C4-2B (cell line): ENCODE measurements at regions not wholly inside any gene's neighbourhood (a gene's known extent, or its start where the extent isn't known, plus 50 kb on each side); places are given as distances from the start of the nearest gene placed in this dataset.

Source experiments
- H3K27ac ChIP-seq: fragments of 450-650 bp; 2 replicates; pipeline ENCODE4 v1.5.1; 2017
- CTCF ChIP-seq: fragments of 450-650 bp; conservative IDR thresholded peaks from 2 replicates; pipeline ENCODE4 v1.5.1; 2017; ENCODE audit warnings: mild to moderate bottlenecking
- ZFX ChIP-seq: fragments of 450-650 bp; IDR thresholded peaks from 2 replicates; pipeline ENCODE4 v1.6.1; 2017

- no peak for TF ChIP-seq CTCF
- no peak for TF ChIP-seq ZFX
- H3K27ac ChIP-seq = no peak overlapping the region
Observed at GRCh38 chr5:143870362-143870761, 58.4 kb downstream of the HMHB1 start.

- TF ChIP-seq CTCF (no peak), ZFX (no peak)
- no peak overlapping the region for H3K27ac ChIP-seq
Observed at GRCh38 chr5:143870871-143871632, 59.1 kb downstream of the HMHB1 start.

- no peak overlapping the region for H3K27ac ChIP-seq
- TF ChIP-seq ZFX (no peak), CTCF (no peak)
Observed at GRCh38 chr5:143871672-143872071, 59.7 kb downstream of the HMHB1 start.

GRCh38 chr5:143874312-143874711, 62.4 kb downstream of the HMHB1 start:
- no peak overlapping the region for H3K27ac ChIP-seq
- TF ChIP-seq CTCF (no peak), ZFX (no peak)

- H3K27ac ChIP-seq = no peak overlapping the region
- TF ChIP-seq ZFX (no peak), CTCF (no peak)
Observed at GRCh38 chr5:143877196-143877595, 65.2 kb downstream of the HMHB1 start.

- TF ChIP-seq CTCF (no peak), ZFX (no peak)
- no peak overlapping the region for H3K27ac ChIP-seq
Observed at GRCh38 chr5:143878430-143878829, 66.5 kb downstream of the HMHB1 start.

- TF ChIP-seq CTCF = no peak
- no peak for TF ChIP-seq ZFX
- no peak overlapping the region for H3K27ac ChIP-seq
Observed at GRCh38 chr5:143879646-143880045, 67.7 kb downstream of the HMHB1 start.
